ENCODE measurements at regions not wholly inside any gene's neighbourhood (a gene's known extent, or its start where the extent isn't known, plus 50 kb on each side); places are given as distances from the start of the nearest gene placed in this dataset.

DNA sequence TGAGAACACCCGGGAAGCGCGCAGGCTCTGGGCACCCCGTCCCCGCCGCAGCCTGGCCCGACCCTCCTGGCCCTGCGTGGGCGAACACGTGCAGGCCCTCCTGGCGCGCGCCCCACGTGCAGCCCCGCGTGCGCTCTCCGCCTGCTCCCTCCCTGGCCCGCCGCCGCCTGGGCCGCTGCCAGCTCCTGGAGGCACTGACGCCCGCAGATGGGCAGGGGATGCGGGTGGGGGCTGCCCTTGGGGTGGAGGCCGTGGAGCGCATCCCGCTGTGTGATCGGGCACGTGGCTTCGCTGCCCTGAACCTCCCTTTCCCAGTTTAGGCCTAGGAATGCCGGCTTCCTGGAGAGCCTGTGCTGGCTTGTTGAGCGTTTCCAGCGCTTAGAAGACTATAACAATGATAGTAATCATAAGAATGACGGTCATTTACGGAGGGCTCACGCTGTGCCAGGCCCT is 104.6 kb upstream of the SLC6A6 start:
- TF ChIP-seq, protein P1, sequence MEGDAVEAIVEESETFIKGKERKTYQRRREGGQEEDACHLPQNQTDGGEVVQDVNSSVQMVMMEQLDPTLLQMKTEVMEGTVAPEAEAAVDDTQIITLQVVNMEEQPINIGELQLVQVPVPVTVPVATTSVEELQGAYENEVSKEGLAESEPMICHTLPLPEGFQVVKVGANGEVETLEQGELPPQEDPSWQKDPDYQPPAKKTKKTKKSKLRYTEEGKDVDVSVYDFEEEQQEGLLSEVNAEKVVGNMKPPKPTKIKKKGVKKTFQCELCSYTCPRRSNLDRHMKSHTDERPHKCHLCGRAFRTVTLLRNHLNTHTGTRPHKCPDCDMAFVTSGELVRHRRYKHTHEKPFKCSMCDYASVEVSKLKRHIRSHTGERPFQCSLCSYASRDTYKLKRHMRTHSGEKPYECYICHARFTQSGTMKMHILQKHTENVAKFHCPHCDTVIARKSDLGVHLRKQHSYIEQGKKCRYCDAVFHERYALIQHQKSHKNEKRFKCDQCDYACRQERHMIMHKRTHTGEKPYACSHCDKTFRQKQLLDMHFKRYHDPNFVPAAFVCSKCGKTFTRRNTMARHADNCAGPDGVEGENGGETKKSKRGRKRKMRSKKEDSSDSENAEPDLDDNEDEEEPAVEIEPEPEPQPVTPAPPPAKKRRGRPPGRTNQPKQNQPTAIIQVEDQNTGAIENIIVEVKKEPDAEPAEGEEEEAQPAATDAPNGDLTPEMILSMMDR (conservative IDR thresholded peaks at IDR 0.05 in 1 of 2, IDR thresholded peaks at IDR 0.05 in 1 of 2; ENCODE audit: extremely low read depth in 1 of 2, insufficient read depth in 1 of 2, low read depth in 1 of 2, low read length in 2 of 2): no peak
- no peak for TF ChIP-seq EZH2 (IDR thresholded peaks at IDR 0.05; ENCODE audit: borderline replicate concordance, low read length)
